Thymus (tissue), 11 donors: ENCODE measurements at regions not wholly inside any gene's neighbourhood (a gene's known extent, or its start where the extent isn't known, plus 50 kb on each side); places are given as distances from the start of the nearest gene placed in this dataset.

Source experiments
- DNase-seq, 9 donors: peaks; one replicate each; pipeline ENCODE4 v3.0.0-alpha.2; 2013; ENCODE audit warnings: low spot score in 9 of 9, low read depth in 6 of 9, missing footprints in 1 of 9
- H3K27ac ChIP-seq, 2 donors: one replicate each; pipeline ENCODE4 v1.5.1; 2013; ENCODE audit warnings: control low read depth in 1 of 2, low read depth in 1 of 2, low read length in 1 of 2, mild to moderate bottlenecking in 1 of 2, moderate library complexity in 1 of 2
- H3K27me3 ChIP-seq, 2 donors: one replicate each; pipeline ENCODE4 v1.5.1; 2013; ENCODE audit warnings: low read length in 1 of 2; ENCODE audit not compliant: control insufficient read depth in 2 of 2, insufficient read depth in 1 of 2
- H3K36me3 ChIP-seq, 2 donors: one replicate each; pipeline ENCODE4 v1.5.1; 2013; ENCODE audit warnings: low read length in 1 of 2, mild to moderate bottlenecking in 1 of 2, moderate library complexity in 1 of 2; ENCODE audit not compliant: control insufficient read depth in 2 of 2, insufficient read depth in 2 of 2
- H3K4me1 ChIP-seq, 2 donors: one replicate each; pipeline ENCODE4 v1.5.1; 2013; ENCODE audit warnings: low read length in 2 of 2; ENCODE audit not compliant: control insufficient read depth in 2 of 2, insufficient read depth in 2 of 2
- H3K4me3 ChIP-seq, 2 donors: one replicate each; pipeline ENCODE4 v1.5.1; 2013; ENCODE audit warnings: low read length in 2 of 2, control low read depth in 1 of 2, mild to moderate bottlenecking in 1 of 2
- H3K9me3 ChIP-seq, 2 donors: one replicate each; pipeline ENCODE4 v1.5.1; 2013; ENCODE audit warnings: low read length in 1 of 2, mild to moderate bottlenecking in 1 of 2; ENCODE audit not compliant: control insufficient read depth in 2 of 2, insufficient read depth in 1 of 2
- WGBS: extraction: QIAGEN DNeasy Blood & Tissue Kit; methylation state at CpG from one replicate; pipeline ENCODE4 v1.1.7; 2013; 5-methylcytosine and 5-hydroxymethylcytosine counted together
- donor health status: healthy.

DNA sequence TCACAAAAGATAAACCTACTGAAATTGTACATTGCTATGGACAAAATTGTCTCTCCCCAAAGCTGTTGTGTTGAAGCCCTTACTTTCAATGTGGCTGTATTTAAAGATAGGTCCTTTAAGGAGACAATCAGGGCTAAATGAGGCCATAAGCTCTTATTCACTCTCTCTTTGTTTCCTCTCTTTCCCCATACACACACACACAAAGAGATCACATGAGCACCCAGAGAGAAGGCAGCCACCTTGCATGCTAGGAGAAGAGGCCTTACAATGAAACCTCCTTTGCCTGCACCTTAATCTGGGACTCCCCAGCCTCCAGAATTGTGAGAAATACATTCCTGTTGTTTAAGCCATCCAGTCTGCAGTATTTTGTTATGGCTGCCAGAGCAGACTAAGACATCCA is 1295.6 kb upstream of the CDH6 start:
- Histone ChIP-seq H3K4me1 (no peaks in the 10 kb centered on the region), H3K27me3 (no peaks in the 10 kb centered on the region), H3K9me3 (no peaks in the 10 kb centered on the region), H3K36me3 (no peaks in the 10 kb centered on the region), H3K4me3 (no peak overlapping the region), H3K27ac (no peak overlapping the region)
- no peak for DNase-seq

DNA sequence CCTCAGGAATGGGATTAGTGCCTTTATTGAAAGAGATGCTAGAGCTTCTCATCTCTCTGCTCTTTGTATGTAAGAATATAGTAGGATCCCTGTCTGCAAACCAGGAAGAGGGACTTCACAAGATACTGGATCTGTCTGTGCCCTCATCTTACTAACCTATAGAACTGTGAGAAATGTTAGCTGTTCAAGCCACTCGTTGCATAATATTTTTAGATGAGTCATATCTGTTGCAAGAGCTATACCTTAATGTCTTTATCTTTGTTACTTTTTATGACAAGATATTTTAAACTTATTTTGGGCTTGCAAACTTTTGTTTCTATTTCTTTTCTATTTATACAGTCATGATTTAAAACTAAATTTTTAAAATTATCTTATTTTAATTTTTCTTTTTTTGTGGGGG is 1296.8 kb upstream of the CDH6 start:
- 78% methylated on average over 1 of the region's 1 CpG for WGBS
- no peak overlapping the region for H3K4me3 ChIP-seq
- no peak for DNase-seq
- no peaks in the 10 kb centered on the region for H3K4me1 ChIP-seq
- H3K27ac ChIP-seq: no peak overlapping the region
- no peaks in the 10 kb centered on the region for H3K36me3 ChIP-seq
- no peaks in the 10 kb centered on the region for H3K27me3 ChIP-seq
- H3K9me3 ChIP-seq: no peaks in the 10 kb centered on the region

- H3K27me3 ChIP-seq: no peaks in the 10 kb centered on the region
- H3K4me3 ChIP-seq: no peak overlapping the region
- H3K36me3 ChIP-seq: no peaks in the 10 kb centered on the region
- H3K4me1 ChIP-seq: no peaks in the 10 kb centered on the region
- no peak for DNase-seq
- no peaks in the 10 kb centered on the region for H3K9me3 ChIP-seq
- WGBS: 87% methylated on average over 2 of the region's 2 CpGs
- no peak overlapping the region for H3K27ac ChIP-seq
Measured at GRCh38 chr5:29894668-29895067, 1298.8 kb upstream of the CDH6 start.

DNA sequence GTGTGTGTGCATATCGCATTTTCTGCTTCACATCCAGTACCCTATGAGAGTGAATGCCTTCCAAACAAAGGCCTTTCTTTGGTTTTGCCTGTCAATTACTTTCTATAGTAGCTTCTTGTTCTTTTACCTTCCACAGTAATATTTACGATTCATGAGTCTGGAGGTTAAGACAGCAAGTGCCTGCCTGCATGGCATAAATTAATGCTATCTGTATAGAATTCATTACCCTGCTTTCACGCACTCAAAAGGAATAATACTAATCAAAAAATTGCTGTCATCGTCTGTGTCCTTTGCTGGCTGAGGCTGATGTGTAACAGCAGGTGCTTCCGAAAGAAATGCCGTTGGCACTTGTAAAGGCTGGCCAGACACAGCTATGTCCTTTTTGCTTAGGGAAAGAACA is 1304.4 kb upstream of the CDH6 start:
- Histone ChIP-seq H3K9me3 (no peaks in the 10 kb centered on the region), H3K27me3 (no peaks in the 10 kb centered on the region), H3K4me1 (no peaks in the 10 kb centered on the region), H3K36me3 (no peaks in the 10 kb centered on the region), H3K4me3 (no peak overlapping the region), H3K27ac (no peak overlapping the region)
- DNase-seq: no peak
- WGBS: 96% methylated on average over 6 of the region's 6 CpGs

DNA sequence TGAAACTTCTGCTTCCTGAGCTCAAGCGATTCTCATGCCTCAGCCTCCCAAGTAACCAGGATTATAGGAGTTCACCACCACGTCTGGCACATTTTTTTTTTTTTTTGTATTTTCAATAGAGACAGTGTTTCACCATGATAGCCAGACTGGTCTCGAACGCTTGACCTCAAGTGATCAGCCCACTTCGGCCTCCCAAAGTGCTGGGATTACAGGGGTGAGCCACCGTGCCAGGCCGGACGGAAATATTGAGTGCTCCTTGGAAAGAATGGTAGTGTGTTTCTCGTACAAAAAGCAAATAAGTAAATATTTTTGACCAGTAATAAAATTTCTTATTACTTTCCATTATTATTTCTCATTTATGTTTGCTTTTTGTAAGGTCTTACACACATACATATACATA is 1307.9 kb upstream of the CDH6 start:
- Histone ChIP-seq H3K9me3 (no peaks in the 10 kb centered on the region), H3K27ac (no peak overlapping the region), H3K4me1 (no peaks in the 10 kb centered on the region), H3K4me3 (no peak overlapping the region), H3K36me3 (no peaks in the 10 kb centered on the region), H3K27me3 (no peaks in the 10 kb centered on the region)
- 86% methylated on average over 9 of the region's 9 CpGs for WGBS
- DNase-seq: no peak

GRCh38 chr5:29882036-29882435 is 1311.5 kb upstream of the CDH6 start:
- DNase-seq: no peak
- H3K9me3 ChIP-seq: no peaks in the 10 kb centered on the region
- H3K27me3 ChIP-seq: no peaks in the 10 kb centered on the region
- H3K36me3 ChIP-seq: no peaks in the 10 kb centered on the region
- H3K27ac ChIP-seq: no peak overlapping the region
- WGBS: 89% methylated on average over 8 of the region's 8 CpGs
- no peak overlapping the region for H3K4me3 ChIP-seq
- H3K4me1 ChIP-seq: no peaks in the 10 kb centered on the region

GRCh38 chr5:29879401-29879800 is 1314.1 kb upstream of the CDH6 start:
- H3K4me3 ChIP-seq: no peak overlapping the region
- no peak for DNase-seq
- WGBS: 77% methylated on average over 6 of the region's 6 CpGs

DNA sequence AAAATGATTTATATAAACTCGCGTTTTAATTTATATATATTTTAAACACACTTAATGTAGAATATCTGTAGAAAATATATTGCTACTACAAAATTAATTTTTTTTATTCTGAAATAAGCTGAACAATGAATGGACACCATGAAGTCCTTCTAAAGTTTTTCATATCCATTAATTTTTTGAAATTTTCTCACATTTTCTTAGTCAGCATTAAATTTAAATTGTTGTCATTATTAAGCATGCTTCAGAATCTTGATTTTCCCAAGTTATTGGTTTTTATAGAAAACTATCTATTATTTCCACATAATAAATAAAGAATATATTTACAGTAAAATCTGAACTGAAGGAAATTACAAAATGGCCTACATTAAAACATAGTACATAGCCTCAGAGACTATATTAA is 1314.9 kb upstream of the CDH6 start:
- 99% methylated on average over 2 of the region's 2 CpGs for WGBS
- no peaks in the 10 kb centered on the region for H3K36me3 ChIP-seq
- H3K4me3 ChIP-seq: no peak overlapping the region
- no peaks in the 10 kb centered on the region for H3K4me1 ChIP-seq
- H3K27ac ChIP-seq: no peak overlapping the region
- H3K9me3 ChIP-seq: no peaks in the 10 kb centered on the region
- H3K27me3 ChIP-seq: no peaks in the 10 kb centered on the region
- no peak for DNase-seq

More at GRCh38 chr5:29879401-29879800, 1314.1 kb upstream of the CDH6 start:
- Histone ChIP-seq H3K27me3 (no peaks in the 10 kb centered on the region), H3K36me3 (no peaks in the 10 kb centered on the region), H3K4me1 (no peaks in the 10 kb centered on the region), H3K27ac (no peak overlapping the region), H3K9me3 (no peaks in the 10 kb centered on the region)

GRCh38 chr5:29867155-29867554 is 1326.3 kb upstream of the CDH6 start:
- H3K9me3 ChIP-seq: no peaks in the 10 kb centered on the region

DNA sequence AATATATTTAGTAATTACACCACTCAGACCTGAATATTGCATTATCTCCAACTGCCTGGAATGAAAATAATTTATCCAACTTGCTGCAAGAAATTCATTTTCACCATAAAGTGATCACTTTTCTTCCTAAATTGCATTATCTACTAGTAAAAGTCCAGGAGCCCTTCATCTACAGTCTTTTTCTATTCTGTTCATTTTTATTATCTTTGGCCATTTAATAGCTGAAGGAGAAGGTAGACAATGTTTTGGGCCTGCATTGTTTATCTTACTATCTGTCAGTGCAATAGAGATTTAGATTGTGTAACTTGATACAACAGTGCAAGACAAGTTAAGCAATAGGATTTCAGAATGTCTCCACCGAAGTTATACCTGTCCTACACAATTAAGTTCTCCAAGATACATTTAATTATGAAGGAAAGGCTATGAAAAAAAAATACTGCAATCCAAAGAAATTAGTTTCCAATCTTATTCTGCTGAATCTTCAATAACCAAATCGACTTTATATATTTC is 1339.7 kb upstream of the CDH6 start:
- WGBS: 79% methylated on average over 2 of the region's 2 CpGs
- H3K27me3 ChIP-seq: no peaks in the 10 kb centered on the region
- no peak for DNase-seq
- no peak overlapping the region for H3K4me3 ChIP-seq
- H3K4me1 ChIP-seq: no peaks in the 10 kb centered on the region
- no peak overlapping the region for H3K27ac ChIP-seq
- no peaks in the 10 kb centered on the region for H3K36me3 ChIP-seq
- peaks cover 0 to 8% of the 10 kb centered on the region in 2 donors for H3K9me3 ChIP-seq

More at GRCh38 chr5:29867155-29867554, 1326.3 kb upstream of the CDH6 start:
- DNase-seq: no peak
- no peaks in the 10 kb centered on the region for H3K4me1 ChIP-seq
- no peak overlapping the region for H3K4me3 ChIP-seq
- no peak overlapping the region for H3K27ac ChIP-seq
- WGBS: 89% methylated on average over 2 of the region's 2 CpGs
- H3K27me3 ChIP-seq: no peaks in the 10 kb centered on the region
- no peaks in the 10 kb centered on the region for H3K36me3 ChIP-seq
